HepG2 (cell line): ENCODE measurements at regions not wholly inside any gene's neighbourhood (a gene's known extent, or its start where the extent isn't known, plus 50 kb on each side); places are given as distances from the start of the nearest gene placed in this dataset.

Source experiments
- CREB1 ChIP-seq, 2 experiments: fragments of 450-650 bp in 1 of 2; IDR thresholded peaks; 2 replicates each; pipeline ENCODE4 v1.6.1; 2016 to 2017; ENCODE audit warnings: control low read depth in 1 of 2, mild to moderate bottlenecking in 1 of 2, missing compliant biosample characterization in 1 of 2, missing genetic modification characterization in 1 of 2
- ZNF841 ChIP-seq: sonication (generic); formaldehyde crosslinking; IDR thresholded peaks from 2 replicates; pipeline ENCODE4 v1.8.1; 2023; ENCODE audit warnings: missing genetic modification reagents, borderline replicate concordance
- ZXDC ChIP-seq: sonication (generic); formaldehyde crosslinking; IDR thresholded peaks from 2 replicates; pipeline ENCODE4 v1.5.0; 2020; ENCODE audit warnings: mild to moderate bottlenecking, missing genetic modification reagents

GRCh38 chr6:117771403-117771802, 96.1 kb downstream of the NUS1 start:
- no peak for TF ChIP-seq ZNF841 (CRISPR knock-in tag)
- no peak for TF ChIP-seq ZXDC (CRISPR knock-in tag)
- no peak for TF ChIP-seq CREB1 (IDR thresholded peaks at IDR 0.05)
- TF ChIP-seq CREB1 (CRISPR knock-in tag; IDR thresholded peaks at IDR 0.05) = no peak
